K562 (cell line): ENCODE measurements at regions not wholly inside any gene's neighbourhood (a gene's known extent, or its start where the extent isn't known, plus 50 kb on each side); places are given as distances from the start of the nearest gene placed in this dataset.

ENCODE experiments used
- ATAC-seq: fragments of 200-7000 bp; cut with Tn5 transposase; 3 replicates; pipeline ENCODE4 v1.9.1; 2020; ENCODE audit warnings: moderate library complexity
- BruUV-seq: library from RNA; stranded (reverse); fragments of 400-500 nt; replicated peaks from 2 replicates; lab custom pipeline; 2021; lab: Mats Ljungman, UMichigan
- CTCF ChIA-PET: fragments of 300-600 bp; formaldehyde crosslinking; extraction: SDS; loops from one replicate; lab custom pipeline; 2021; ENCODE audit warnings: low intra/inter-chr PET ratio; lab: Yijun Ruan, JAX
- POLR2A ChIA-PET: fragments of 300-600, 350-650 bp; sonication (Branson Sonifier 250); formaldehyde crosslinking; extraction: SDS; loops from one replicate; lab custom pipeline; 2021; ENCODE audit warnings: antibody characterized with exemption, inconsistent platforms; lab: Yijun Ruan, JAX
- DNase-seq, 4 experiments: peaks; one replicate each; pipeline versions ENCODE4 v3.0.0 to v3.0.0-alpha.2; 2011 to 2018; ENCODE audit warnings: low spot score in 3 of 4, mixed read lengths in 3 of 4; ENCODE audit errors: extremely low read depth in 1 of 4
- FAIRE-seq: peaks from 2 replicates; lab custom pipeline; 2011; peaks lifted over from hg19 to GRCh38; lab: Jason Lieb, UNC
- H2AFZ ChIP-seq: 2 replicates; pipeline ENCODE4 v1.6.0; 2011; ENCODE audit warnings: low read depth, low read length, control low read depth, inconsistent platforms
- H3K27ac ChIP-seq: fragments of 200-600 bp; 3 replicates; pipeline ENCODE4 v1.8.0; 2011; ENCODE audit warnings: low read depth, mild to moderate bottlenecking, control low read depth, inconsistent platforms, low read length, moderate library complexity, mixed read lengths; ENCODE audit errors: extremely low read depth
- H3K27me3 ChIP-seq, 2 experiments: fragments of 300-600 bp in 1 of 2; 2 replicates in 1 of 2; 3 replicates in 1 of 2; pipeline versions ENCODE4 v1.6.0 to v1.8.0; 2011; ENCODE audit warnings: inconsistent platforms in 2 of 2, low read length in 2 of 2, mild to moderate bottlenecking in 1 of 2, mixed read lengths in 1 of 2, moderate library complexity in 1 of 2; ENCODE audit not compliant: control insufficient read depth in 2 of 2, insufficient read depth in 2 of 2
- H3K36me3 ChIP-seq: fragments of 300-600 bp; 3 replicates; pipeline ENCODE4 v1.8.0; 2011; ENCODE audit warnings: mild to moderate bottlenecking, low read length, inconsistent platforms; ENCODE audit not compliant: control insufficient read depth, insufficient read depth
- H3K4me1 ChIP-seq, 2 experiments: fragments of 200-600 bp in 1 of 2; replicated peaks in 1 of 2; 2 replicates in 1 of 2; 3 replicates in 1 of 2; pipeline versions ENCODE4 v1.5.1 to v1.8.0; 2011; ENCODE audit warnings: inconsistent platforms in 2 of 2, low read length in 2 of 2, mild to moderate bottlenecking in 1 of 2, mixed read lengths in 1 of 2, moderate library complexity in 1 of 2; ENCODE audit not compliant: control insufficient read depth in 2 of 2, insufficient read depth in 2 of 2
- H3K4me2 ChIP-seq: 2 replicates; pipeline ENCODE4 v1.6.1; 2011; ENCODE audit warnings: low read length, control low read depth, inconsistent platforms, mixed read lengths; ENCODE audit not compliant: insufficient read depth
- H3K4me3 ChIP-seq: fragments of 200-600 bp; sonication (generic), shearing (Covaris generic); 2 replicates; pipeline ENCODE4 v1.5.1; 2016; ENCODE audit warnings: control low read depth, inconsistent platforms
- H3K79me2 ChIP-seq: fragments of 200-600 bp; 3 replicates; pipeline ENCODE4 v1.8.0; 2011; ENCODE audit warnings: low read length, inconsistent platforms; ENCODE audit not compliant: control insufficient read depth, insufficient read depth
- H3K9ac ChIP-seq, 2 experiments: 2 replicates each; pipeline versions ENCODE4 v1.6.0 to v1.6.1; 2011; ENCODE audit warnings: low read depth in 2 of 2, low read length in 2 of 2, control low read depth in 1 of 2, inconsistent platforms in 1 of 2, mild to moderate bottlenecking in 1 of 2, mixed read lengths in 1 of 2; ENCODE audit not compliant: insufficient read depth in 1 of 2
- H3K9me1 ChIP-seq: one replicate; pipeline ENCODE4 v1.6.0; 2011; ENCODE audit warnings: inconsistent platforms, mild to moderate bottlenecking, low read length, moderate library complexity; ENCODE audit not compliant: control insufficient read depth, insufficient read depth
- H3K9me3 ChIP-seq: replicated peaks from 2 replicates; pipeline ENCODE4 v1.5.1; 2011; ENCODE audit warnings: low read depth, low read length, inconsistent platforms; ENCODE audit not compliant: control insufficient read depth, insufficient read depth
- H4K20me1 ChIP-seq: replicated peaks from 2 replicates; pipeline ENCODE4 v1.6.1; 2011; ENCODE audit warnings: low read length, inconsistent platforms, mixed read lengths; ENCODE audit not compliant: control insufficient read depth, insufficient read depth
- BRD4 ChIP-seq: fragments of 200-600 bp; sonication (generic); IDR thresholded peaks from 2 replicates; pipeline ENCODE4 v1.6.1; 2017; ENCODE audit warnings: inconsistent platforms
- CBFB ChIP-seq: sonication (generic); formaldehyde crosslinking; IDR thresholded peaks from 2 replicates; pipeline ENCODE4 v1.4.0; 2020; ENCODE audit warnings: mild to moderate bottlenecking, missing genetic modification reagents
- DDX20 ChIP-seq: fragments of 450-650 bp; IDR thresholded peaks from 2 replicates; pipeline ENCODE4 v1.6.1; 2016; ENCODE audit warnings: missing genetic modification characterization, low read depth, mild to moderate bottlenecking, missing compliant biosample characterization, moderate library complexity
- FOXK2 ChIP-seq, 2 experiments: fragments of 450-650 bp; IDR thresholded peaks in 1 of 2; conservative IDR thresholded peaks in 1 of 2; 2 replicates each; pipeline ENCODE4 v1.6.1; 2016; ENCODE audit warnings: low read depth in 2 of 2, mild to moderate bottlenecking in 1 of 2
- GTF2F1 ChIP-seq: IDR thresholded peaks from 2 replicates; pipeline ENCODE4 v1.6.1; 2011; ENCODE audit warnings: low read depth, low read length, improper control_type of control experiment
- HINFP ChIP-seq: fragments of 450-650 bp; conservative IDR thresholded peaks from 2 replicates; pipeline ENCODE4 v1.6.1; 2016; ENCODE audit warnings: missing genetic modification characterization, low read depth, mild to moderate bottlenecking, control low read depth, missing compliant biosample characterization
- HNRNPUL1 ChIP-seq: fragments of 200-400 bp; formaldehyde crosslinking; IDR thresholded peaks from 2 replicates; pipeline ENCODE4 v1.6.1; 2017; ENCODE audit warnings: low read length
- KAT7 ChIP-seq: sonication (generic); formaldehyde crosslinking; IDR thresholded peaks from 2 replicates; pipeline ENCODE4 v1.8.0; 2022; ENCODE audit warnings: missing genetic modification reagents, mild to moderate bottlenecking, borderline replicate concordance
- KLF1 ChIP-seq: fragments of 450-650 bp; IDR thresholded peaks from 2 replicates; pipeline ENCODE4 v1.6.1; 2016; ENCODE audit warnings: missing genetic modification characterization, missing compliant biosample characterization
- MTA2 ChIP-seq: fragments of 450-650 bp; IDR thresholded peaks from 2 replicates; pipeline ENCODE4 v1.6.1; 2016; ENCODE audit warnings: low read depth
- PRMT5 ChIP-seq: sonication (generic); formaldehyde crosslinking; IDR thresholded peaks from 2 replicates; pipeline ENCODE4 v1.5.0; 2020; ENCODE audit warnings: missing genetic modification reagents
- RBM34 ChIP-seq: fragments of 200-400 bp; formaldehyde crosslinking; IDR thresholded peaks from 2 replicates; pipeline ENCODE4 v1.6.1; 2018; ENCODE audit warnings: low read length, borderline replicate concordance; ENCODE audit not compliant: insufficient read depth
- SMARCA4 ChIP-seq: fragments of 450-650 bp; IDR thresholded peaks from 2 replicates; pipeline ENCODE4 v1.6.1; 2016
- SMARCA5 ChIP-seq: fragments of 450-650 bp; IDR thresholded peaks from 2 replicates; pipeline ENCODE4 v1.6.1; 2016
- TAF1 ChIP-seq: IDR thresholded peaks from 2 replicates; pipeline ENCODE4 v1.6.1; 2011; ENCODE audit warnings: mild to moderate bottlenecking, low read length, moderate library complexity; ENCODE audit not compliant: insufficient read depth, control insufficient read depth, severe bottlenecking; ENCODE audit errors: extremely low read depth
- YY1 ChIP-seq, 3 experiments: IDR thresholded peaks; 2 replicates each; pipeline ENCODE4 v1.6.1; 2011; ENCODE audit warnings: low read length in 2 of 3, mild to moderate bottlenecking in 2 of 3, moderate library complexity in 2 of 3, borderline replicate concordance in 1 of 3, control low read depth in 1 of 3, low read depth in 1 of 3; ENCODE audit not compliant: insufficient read depth in 3 of 3, insufficient replicate concordance in 2 of 3, control insufficient read depth in 1 of 3, insufficient read length in 1 of 3; ENCODE audit errors: extremely low read depth in 1 of 3
- ZC3H8 ChIP-seq: fragments of 450-650 bp; IDR thresholded peaks from 2 replicates; pipeline ENCODE4 v1.6.1; 2017
- WGBS: fragments of 100-300 bp; shearing (Covaris generic); methylation state at CpG from one replicate; pipeline ENCODE4 v1.1.6; 2016; ENCODE audit warnings: low coverage, mixed read lengths; ENCODE audit not compliant: insufficient coverage; ENCODE audit errors: missing lambda C conversion rate; 5-methylcytosine and 5-hydroxymethylcytosine counted together
- in situ Hi-C: fragments of 300-500 bp; cut with MboI; formaldehyde crosslinking; loops from 4 replicates; pipeline ENCODE4 v1.15.0; 2018; ENCODE audit warnings: inconsistent platforms, mixed read lengths
- intact Hi-C: fragments of 100-400 bp; cut with micrococcal nuclease; formaldehyde crosslinking; loops from 2 replicates; pipeline ENCODE4 v1.14.2; 2022

- H3K9me1 ChIP-seq: no peaks in the 10 kb centered on the region
- no peaks in the 10 kb centered on the region for H3K79me2 ChIP-seq
- no peak for DNase-seq
- H3K4me3 ChIP-seq: no peak overlapping the region
- H3K27me3 ChIP-seq: no peaks in the 10 kb centered on the region
- no peak overlapping the region for H2AFZ ChIP-seq
- no peak overlapping the region for H3K4me2 ChIP-seq
- no peaks in the 10 kb centered on the region for H4K20me1 ChIP-seq
- POLR2A ChIA-PET: no interaction called here
- intact Hi-C loops: no loop called here
- TF ChIP-seq TAF1: no peak
- TF ChIP-seq ZC3H8: no peak
- no peak for TF ChIP-seq SMARCA5
- no peak for TF ChIP-seq KLF1
- no peak for TF ChIP-seq FOXK2 (conservative IDR thresholded peaks at IDR 0.05 in 1 of 2, IDR thresholded peaks at IDR 0.05 in 1 of 2; ENCODE audit: low read depth in 2 of 2)
- no peak for TF ChIP-seq HINFP (tag)
- no peak for TF ChIP-seq RBM34
- TF ChIP-seq MTA2: no peak
- TF ChIP-seq KAT7: no peak
- no peak for TF ChIP-seq HNRNPUL1
- no peak for TF ChIP-seq BRD4
- TF ChIP-seq SMARCA4: no peak
- no peak for TF ChIP-seq GTF2F1
- TF ChIP-seq PRMT5 (CRISPR knock-in tag): no peak
- TF ChIP-seq DDX20 (tag): no peak
- no peak for TF ChIP-seq CBFB (CRISPR knock-in tag)
- TF ChIP-seq YY1 (IDR thresholded peaks at IDR 0.05; ENCODE audit: borderline replicate concordance in 1 of 3, control insufficient read depth in 1 of 3, extremely low read depth in 1 of 3, insufficient read depth in 3 of 3, insufficient read length in 1 of 3, insufficient replicate concordance in 2 of 3, low read depth in 1 of 3, low read length in 2 of 3): no peak
- CTCF ChIA-PET: no interaction called here
- H3K36me3 ChIP-seq: no peaks in the 10 kb centered on the region
- H3K9ac ChIP-seq: no peak overlapping the region
- H3K9me3 ChIP-seq: no peaks in the 10 kb centered on the region
- WGBS: 0% methylated on average over 1 of the region's 1 CpG
- no TSS peak for BruUV-seq
- H3K4me1 ChIP-seq: no peaks in the 10 kb centered on the region
- in situ Hi-C loops: no loop called here
- FAIRE-seq: no peak
- H3K27ac ChIP-seq: no peak overlapping the region
- ATAC-seq: no peak
Measured at GRCh38 chr4:134865675-134866074, 664.1 kb upstream of the PABPC4L start.
